ENCODE measurements at regions not wholly inside any gene's neighbourhood (a gene's known extent, or its start where the extent isn't known, plus 50 kb on each side); places are given as distances from the start of the nearest gene placed in this dataset.

- POLR2A ChIA-PET, result no interaction called here
- TF ChIP-seq CTCF (IDR thresholded peaks at IDR 0.05; ENCODE audit: control extremely low read depth, extremely low read depth, low read depth, missing control alignments), result no peak
- DNase-seq (ENCODE audit: extremely low spot score), result no peak
- CTCF ChIA-PET, result no interaction called here
These were observed 617.6 kb downstream of the INHBA start for GRCh38 chr7:41085244-41085643.

- POLR2A ChIA-PET, result no interaction called here
- CTCF ChIA-PET, result no interaction called here
- no peak for TF ChIP-seq CTCF (IDR thresholded peaks at IDR 0.05; ENCODE audit: control extremely low read depth, extremely low read depth, low read depth, missing control alignments)
- no peak for DNase-seq (ENCODE audit: extremely low spot score)
These were observed 618.5 kb downstream of the INHBA start for GRCh38 chr7:41084381-41084780.

- POLR2A ChIA-PET, result no interaction called here
- CTCF ChIA-PET, result no interaction called here
- DNase-seq (ENCODE audit: extremely low spot score), result no peak
- TF ChIP-seq CTCF (IDR thresholded peaks at IDR 0.05; ENCODE audit: control extremely low read depth, extremely low read depth, low read depth, missing control alignments), result no peak
These were observed 633.3 kb downstream of the INHBA start for GRCh38 chr7:41069635-41070034.

GRCh38 chr7:41067576-41067975 lies 635.3 kb downstream of the INHBA start:
- no peak for DNase-seq (ENCODE audit: extremely low spot score)
- POLR2A ChIA-PET, result no interaction called here
- CTCF ChIA-PET, result no interaction called here
- TF ChIP-seq CTCF (IDR thresholded peaks at IDR 0.05; ENCODE audit: control extremely low read depth, extremely low read depth, low read depth, missing control alignments), result no peak

GRCh38 chr7:41065663-41066062 lies 637.2 kb downstream of the INHBA start:
- ChIA-PET CTCF (interaction anchor here (1.2 to 1.6 kb wide), 2 partner anchors 19 to 51 kb away, joined by 3 to 4 read pairs; no protein-coding TSS in a partner anchor), POLR2A (no interaction called here)
- DNase-seq (ENCODE audit: extremely low spot score), result no peak
- no peak for TF ChIP-seq CTCF (IDR thresholded peaks at IDR 0.05; ENCODE audit: control extremely low read depth, extremely low read depth, low read depth, missing control alignments)

- TF ChIP-seq CTCF (IDR thresholded peaks at IDR 0.05; ENCODE audit: control extremely low read depth, extremely low read depth, low read depth, missing control alignments), result no peak
- CTCF ChIA-PET, result no interaction called here
- DNase-seq (ENCODE audit: extremely low spot score), result no peak
- POLR2A ChIA-PET, result no interaction called here
These were observed 639.8 kb downstream of the INHBA start for GRCh38 chr7:41063116-41063515.

GRCh38 chr7:41060796-41061195 lies 642.1 kb downstream of the INHBA start:
- TF ChIP-seq CTCF (IDR thresholded peaks at IDR 0.05; ENCODE audit: control extremely low read depth, extremely low read depth, low read depth, missing control alignments), result no peak

More at GRCh38 chr7:41060796-41061195, 642.1 kb downstream of the INHBA start:
- POLR2A ChIA-PET, result no interaction called here
- CTCF ChIA-PET, result interaction anchor here (0.6 kb wide), 1 partner anchor 12 kb away, joined by 3 read pairs; no protein-coding TSS in a partner anchor
- no peak for DNase-seq (ENCODE audit: extremely low spot score)

Data from GM10248 (cell line).